HG03095 (cell line): ENCODE measurements at regions not wholly inside any gene's neighbourhood (a gene's known extent, or its start where the extent isn't known, plus 50 kb on each side); places are given as distances from the start of the nearest gene placed in this dataset.

ENCODE experiments used
- ATAC-seq: cut with Tn5 transposase; IDR thresholded peaks from one replicate; pipeline ENCODE4 v1.9.1; 2021; ENCODE audit warnings: moderate library complexity; ENCODE audit not compliant: unreplicated experiment

GRCh38 chr2:105596411-105596921, 148.2 kb upstream of the NCK2 start:
- no peak for ATAC-seq

- ATAC-seq = no peak
Observed at GRCh38 chr2:105595536-105595935, 149.2 kb upstream of the NCK2 start.

GRCh38 chr2:105593221-105593967, 151.3 kb upstream of the NCK2 start:
- ATAC-seq = no peak

GRCh38 chr2:105592288-105592687, 152.4 kb upstream of the NCK2 start:
- ATAC-seq = no peak

- ATAC-seq = no peak
Observed at GRCh38 chr2:105590780-105591660, 153.7 kb upstream of the NCK2 start.

GRCh38 chr2:105588581-105588980, 156.1 kb upstream of the NCK2 start:
- no peak for ATAC-seq

- ATAC-seq = no peak
Observed at GRCh38 chr2:105587637-105588036, 157.1 kb upstream of the NCK2 start.

GRCh38 chr2:105584435-105585010, 160.2 kb upstream of the NCK2 start:
- ATAC-seq = no peak

GRCh38 chr2:105582952-105583660, 161.6 kb upstream of the NCK2 start:
- ATAC-seq = no peak

- ATAC-seq = no peak
Observed at GRCh38 chr2:105581555-105581944, 163.2 kb upstream of the NCK2 start.

- no peak for ATAC-seq
Observed at GRCh38 chr2:105580870-105581554, 163.7 kb upstream of the NCK2 start.

GRCh38 chr2:105580216-105580615, 164.5 kb upstream of the NCK2 start:
- no peak for ATAC-seq

- ATAC-seq = no peak
Observed at GRCh38 chr2:105578166-105578565, 166.5 kb upstream of the NCK2 start.

GRCh38 chr2:105577762-105578161, 166.9 kb upstream of the NCK2 start:
- no peak for ATAC-seq

GRCh38 chr2:105576440-105577241, 168.1 kb upstream of the NCK2 start:
- no peak for ATAC-seq

- no peak for ATAC-seq
Observed at GRCh38 chr2:105576050-105576439, 168.7 kb upstream of the NCK2 start.

GRCh38 chr2:105575499-105576025, 169.2 kb upstream of the NCK2 start:
- no peak for ATAC-seq

GRCh38 chr2:105574796-105575344, 169.8 kb upstream of the NCK2 start:
- no peak for ATAC-seq
